Liver (tissue), 8 donors: ENCODE measurements at regions not wholly inside any gene's neighbourhood (a gene's known extent, or its start where the extent isn't known, plus 50 kb on each side); places are given as distances from the start of the nearest gene placed in this dataset.

Experiments
- DNase-seq: peaks from one replicate; pipeline ENCODE4 v3.0.0-alpha.2; 2017; ENCODE audit warnings: low spot score
- H3K27ac ChIP-seq, 2 donors: one replicate each; pipeline ENCODE4 v1.7.0; 2013; ENCODE audit warnings: inconsistent platforms in 2 of 2, low read length in 2 of 2, control low read depth in 1 of 2, low read depth in 1 of 2, mild to moderate bottlenecking in 1 of 2
- H3K27me3 ChIP-seq, 4 donors: one replicate each; pipeline versions ENCODE4 v1.6.1 to v1.7.0; 2013; ENCODE audit warnings: low read length in 3 of 4, inconsistent platforms in 1 of 4, mild to moderate bottlenecking in 1 of 4, moderate library complexity in 1 of 4; ENCODE audit not compliant: control insufficient read depth in 4 of 4, insufficient read depth in 4 of 4
- H3K36me3 ChIP-seq, 4 donors: one replicate each; pipeline versions ENCODE4 v1.6.1 to v1.7.0; 2013; ENCODE audit warnings: low read length in 3 of 4, mild to moderate bottlenecking in 3 of 4, low read depth in 1 of 4, moderate library complexity in 1 of 4; ENCODE audit not compliant: control insufficient read depth in 4 of 4, insufficient read depth in 3 of 4
- H3K4me1 ChIP-seq, 4 donors: one replicate each; pipeline versions ENCODE4 v1.6.1 to v1.7.0; 2013; ENCODE audit warnings: low read length in 3 of 4, mild to moderate bottlenecking in 3 of 4, moderate library complexity in 1 of 4; ENCODE audit not compliant: control insufficient read depth in 4 of 4, insufficient read depth in 4 of 4
- H3K4me3 ChIP-seq, 3 donors: one replicate each; pipeline versions ENCODE4 v1.6.1 to v1.7.0; 2013; ENCODE audit warnings: low read length in 3 of 3, control low read depth in 1 of 3, low read depth in 1 of 3, mild to moderate bottlenecking in 1 of 3
- H3K9ac ChIP-seq, 2 donors: one replicate each; pipeline ENCODE4 v1.7.0; 2013; ENCODE audit warnings: low read length in 2 of 2, mild to moderate bottlenecking in 2 of 2, moderate library complexity in 2 of 2, control low read depth in 1 of 2, low read depth in 1 of 2
- H3K9me3 ChIP-seq, 4 donors: one replicate each; pipeline versions ENCODE4 v1.6.1 to v1.7.0; 2013; ENCODE audit warnings: low read length in 3 of 4; ENCODE audit not compliant: control insufficient read depth in 4 of 4
- ATF3 ChIP-seq: IDR thresholded peaks from 2 replicates; pipeline ENCODE4 v1.6.1; 2016; ENCODE audit warnings: antibody characterized with exemption
- CTCF ChIP-seq: fragments of 150-350 bp; IDR thresholded peaks from 2 replicates; pipeline ENCODE4 v1.5.1; 2017; ENCODE audit warnings: improper control_type of control experiment, low read depth, low read length; ENCODE audit not compliant: missing input control
- EGR1 ChIP-seq, 2 donors: IDR thresholded peaks; 2 replicates each; pipeline ENCODE4 v1.6.1; 2016 to 2018; ENCODE audit warnings: antibody characterized with exemption in 2 of 2, low read depth in 2 of 2
- FOXA1 ChIP-seq: IDR thresholded peaks from 2 replicates; pipeline ENCODE4 v1.6.1; 2016; ENCODE audit warnings: antibody characterized with exemption
- FOXA2 ChIP-seq: IDR thresholded peaks from 2 replicates; pipeline ENCODE4 v1.6.1; 2016; ENCODE audit warnings: antibody characterized with exemption
- GABPA ChIP-seq, 2 donors: IDR thresholded peaks in 1 of 2; conservative IDR thresholded peaks in 1 of 2; 2 replicates each; pipeline ENCODE4 v1.6.1; 2016; ENCODE audit warnings: antibody characterized with exemption in 2 of 2, mild to moderate bottlenecking in 1 of 2, moderate library complexity in 1 of 2
- HNF4A ChIP-seq, 2 donors: conservative IDR thresholded peaks; 2 replicates each; pipeline ENCODE4 v1.6.1; 2016; ENCODE audit warnings: antibody characterized with exemption in 2 of 2, mild to moderate bottlenecking in 2 of 2
- HNF4G ChIP-seq: IDR thresholded peaks from 2 replicates; pipeline ENCODE4 v1.6.1; 2016; ENCODE audit warnings: antibody characterized with exemption
- JUND ChIP-seq, 2 donors: IDR thresholded peaks; 2 replicates each; pipeline ENCODE4 v1.6.1; 2016; ENCODE audit warnings: antibody characterized with exemption in 2 of 2
- MAX ChIP-seq: IDR thresholded peaks from 2 replicates; pipeline ENCODE4 v1.6.1; 2016; ENCODE audit warnings: antibody characterized with exemption
- NR2F2 ChIP-seq: IDR thresholded peaks from 2 replicates; pipeline ENCODE4 v1.6.1; 2016; ENCODE audit warnings: antibody characterized with exemption
- RAD21 ChIP-seq, 2 donors: IDR thresholded peaks; 2 replicates each; pipeline ENCODE4 v1.6.1; 2016; ENCODE audit warnings: antibody characterized with exemption in 2 of 2, mild to moderate bottlenecking in 2 of 2
- REST ChIP-seq: IDR thresholded peaks from 2 replicates; pipeline ENCODE4 v1.6.1; 2016; ENCODE audit warnings: antibody characterized with exemption, mild to moderate bottlenecking
- RXRA ChIP-seq, 2 donors: IDR thresholded peaks; 2 replicates each; pipeline ENCODE4 v1.6.1; 2017 to 2018; ENCODE audit warnings: antibody characterized with exemption in 2 of 2, mild to moderate bottlenecking in 1 of 2
- SP1 ChIP-seq: IDR thresholded peaks from 2 replicates; pipeline ENCODE4 v1.6.1; 2018; ENCODE audit warnings: antibody characterized with exemption, mild to moderate bottlenecking
- TAF1 ChIP-seq: conservative IDR thresholded peaks from 2 replicates; pipeline ENCODE4 v1.6.1; 2016; ENCODE audit warnings: antibody characterized with exemption, mild to moderate bottlenecking
- YY1 ChIP-seq: IDR thresholded peaks from 2 replicates; pipeline ENCODE4 v1.6.1; 2016; ENCODE audit warnings: antibody characterized with exemption, mild to moderate bottlenecking
- WGBS: extraction: QIAGEN DNeasy Blood & Tissue Kit; methylation state at CpG from one replicate; pipeline ENCODE4 v1.1.7; 2013; 5-methylcytosine and 5-hydroxymethylcytosine counted together
- donor health status: healthy.
- donor health status: healthy.
- donor health status: healthy.
- donor health status: healthy.
- donor health status: healthy.

- 80% methylated on average over 7 of the region's 7 CpGs for WGBS
- no peaks in the 10 kb centered on the region for H3K9me3 ChIP-seq
- DNase-seq, result no peak
These were observed 891.0 kb downstream of the AACS start for GRCh38 chr12:125956186-125956585.

GRCh38 chr12:125966641-125967040 lies 901.4 kb downstream of the AACS start:
- Histone ChIP-seq H3K27ac (no peak overlapping the region), H3K4me1 (no peaks in the 10 kb centered on the region), H3K4me3 (no peak overlapping the region), H3K36me3 (peaks cover 0 to 10% (median under 1%) of the 10 kb centered on the region in 4 donors), H3K27me3 (no peaks in the 10 kb centered on the region), H3K9ac (no peak overlapping the region), H3K9me3 (no peaks in the 10 kb centered on the region)
- DNase-seq, result no peak
- 92% methylated on average over 7 of the region's 7 CpGs for WGBS
- TF ChIP-seq RAD21 (IDR thresholded peaks at IDR 0.05) (no peak), JUND (IDR thresholded peaks at IDR 0.05) (no peak), YY1 (no peak), MAX (no peak), RXRA (IDR thresholded peaks at IDR 0.05) (no peak), NR2F2 (no peak), REST (no peak), HNF4A (conservative IDR thresholded peaks at IDR 0.05) (no peak)

More at GRCh38 chr12:125956186-125956585, 891.0 kb downstream of the AACS start:
- Histone ChIP-seq H3K9ac (no peak overlapping the region), H3K36me3 (peaks cover 0 to 9% (median 4%) of the 10 kb centered on the region in 4 donors), H3K4me1 (no peaks in the 10 kb centered on the region), H3K4me3 (no peak overlapping the region), H3K27ac (no peak overlapping the region), H3K27me3 (no peaks in the 10 kb centered on the region)
- TF ChIP-seq YY1, result no peak
- TF ChIP-seq FOXA1, result no peak
- no peak for TF ChIP-seq HNF4A (conservative IDR thresholded peaks at IDR 0.05)
- TF ChIP-seq ATF3, result no peak
- no peak for TF ChIP-seq REST
- no peak for TF ChIP-seq GABPA (IDR thresholded peaks at IDR 0.05 in 1 of 2, conservative IDR thresholded peaks at IDR 0.05 in 1 of 2)
- no peak for TF ChIP-seq FOXA2
- TF ChIP-seq SP1, result no peak
- no peak for TF ChIP-seq MAX
- TF ChIP-seq RXRA (IDR thresholded peaks at IDR 0.05), result no peak
- TF ChIP-seq TAF1, result no peak
- no peak for TF ChIP-seq JUND (IDR thresholded peaks at IDR 0.05)
- TF ChIP-seq CTCF, result no peak
- no peak for TF ChIP-seq EGR1 (IDR thresholded peaks at IDR 0.05; ENCODE audit: low read depth in 2 of 2)
- no peak for TF ChIP-seq HNF4G
